Epithelial cell of prostate (primary cell): ENCODE measurements at regions not wholly inside any gene's neighbourhood (a gene's known extent, or its start where the extent isn't known, plus 50 kb on each side); places are given as distances from the start of the nearest gene placed in this dataset.
A peak's percentile ranks its signal among the peaks of the same experiment; 100 is the strongest.

Experiments used
- DNase-seq: peaks from one replicate; pipeline ENCODE4 v3.0.0-alpha.2; 2011; ENCODE audit warnings: low read depth, low spot score
- H3K27ac ChIP-seq: fragments of 450-650 bp; 2 replicates; pipeline ENCODE4 v1.5.1; 2017; ENCODE audit warnings: mild to moderate bottlenecking

- no peak for DNase-seq
- no peak overlapping the region for H3K27ac ChIP-seq
These were observed 174.0 kb upstream of the MYL2 start for GRCh38 chr12:111094157-111095010.

GRCh38 chr12:111093428-111094142 lies 173.2 kb upstream of the MYL2 start:
- no peak overlapping the region for H3K27ac ChIP-seq
- no peak for DNase-seq

- no peak overlapping the region for H3K27ac ChIP-seq
- DNase-seq = no peak
These were observed 170.7 kb upstream of the MYL2 start for GRCh38 chr12:111091051-111091450.

- DNase-seq = no peak
- H3K27ac ChIP-seq = no peak overlapping the region
These were observed 169.2 kb upstream of the MYL2 start for GRCh38 chr12:111089616-111090015.

- H3K27ac ChIP-seq = no peak overlapping the region
- no peak for DNase-seq
These were observed 168.0 kb upstream of the MYL2 start for GRCh38 chr12:111088409-111088808.

GRCh38 chr12:111086947-111087700 lies 166.7 kb upstream of the MYL2 start:
- DNase-seq = no peak

GRCh38 chr12:111085096-111085495 lies 164.7 kb upstream of the MYL2 start:
- no peak for DNase-seq
- H3K27ac ChIP-seq = no peak overlapping the region

More at GRCh38 chr12:111086947-111087700, 166.7 kb upstream of the MYL2 start:
- H3K27ac ChIP-seq = no peak overlapping the region

GRCh38 chr12:111084605-111085004 lies 164.2 kb upstream of the MYL2 start:
- no peak overlapping the region for H3K27ac ChIP-seq
- no peak for DNase-seq

GRCh38 chr12:111084158-111084557 lies 163.8 kb upstream of the MYL2 start:
- DNase-seq = no peak
- H3K27ac ChIP-seq = no peak overlapping the region

- no peak overlapping the region for H3K27ac ChIP-seq
- no peak for DNase-seq
These were observed 161.2 kb upstream of the MYL2 start for GRCh38 chr12:111081600-111081999.

GRCh38 chr12:111078731-111079130 lies 158.4 kb upstream of the MYL2 start:
- no peak overlapping the region for H3K27ac ChIP-seq

GRCh38 chr12:111076611-111077451 lies 156.5 kb upstream of the MYL2 start:
- H3K27ac ChIP-seq = no peak overlapping the region
- no peak for DNase-seq

More at GRCh38 chr12:111078731-111079130, 158.4 kb upstream of the MYL2 start:
- no peak for DNase-seq

GRCh38 chr12:111076199-111076598 lies 155.8 kb upstream of the MYL2 start:
- no peak for DNase-seq
- H3K27ac ChIP-seq = no peak overlapping the region

- H3K27ac ChIP-seq = no peak overlapping the region
- DNase-seq = no peak
These were observed 154.6 kb upstream of the MYL2 start for GRCh38 chr12:111074965-111075364.

- DNase-seq = no peak
- H3K27ac ChIP-seq = no peak overlapping the region
These were observed 154.2 kb upstream of the MYL2 start for GRCh38 chr12:111074559-111074958.

GRCh38 chr12:111073370-111073769 lies 153.0 kb upstream of the MYL2 start:
- DNase-seq = no peak

GRCh38 chr12:111072299-111072698 lies 151.9 kb upstream of the MYL2 start:
- DNase-seq = no peak
- no peak overlapping the region for H3K27ac ChIP-seq

More at GRCh38 chr12:111073370-111073769, 153.0 kb upstream of the MYL2 start:
- H3K27ac ChIP-seq = no peak overlapping the region

- H3K27ac ChIP-seq = no peak overlapping the region
- no peak for DNase-seq
These were observed 149.5 kb upstream of the MYL2 start for GRCh38 chr12:111069886-111070285.

- H3K27ac ChIP-seq = peak overlapping the region; percentile 97
- no peak for DNase-seq
These were observed 147.9 kb upstream of the MYL2 start for GRCh38 chr12:111068290-111068689.

- peak; percentile 62 for DNase-seq
- peak overlapping the region; percentile 97 for H3K27ac ChIP-seq
These were observed 147.1 kb upstream of the MYL2 start for GRCh38 chr12:111067498-111067897.
